K562 (cell line): ENCODE measurements at regions not wholly inside any gene's neighbourhood (a gene's known extent, or its start where the extent isn't known, plus 50 kb on each side); places are given as distances from the start of the nearest gene placed in this dataset.

ENCODE experiments used
- ATAC-seq: fragments of 200-7000 bp; cut with Tn5 transposase; 3 replicates; pipeline ENCODE4 v1.9.1; 2020; ENCODE audit warnings: moderate library complexity
- BruUV-seq: library from RNA; stranded (reverse); fragments of 400-500 nt; replicated peaks from 2 replicates; lab custom pipeline; 2021; lab: Mats Ljungman, UMichigan
- CTCF ChIA-PET: fragments of 300-600 bp; formaldehyde crosslinking; extraction: SDS; loops from one replicate; lab custom pipeline; 2021; ENCODE audit warnings: low intra/inter-chr PET ratio; lab: Yijun Ruan, JAX
- POLR2A ChIA-PET: fragments of 300-600, 350-650 bp; sonication (Branson Sonifier 250); formaldehyde crosslinking; extraction: SDS; loops from one replicate; lab custom pipeline; 2021; ENCODE audit warnings: antibody characterized with exemption, inconsistent platforms; lab: Yijun Ruan, JAX
- DNase-seq, 4 experiments: peaks; one replicate each; pipeline versions ENCODE4 v3.0.0 to v3.0.0-alpha.2; 2011 to 2018; ENCODE audit warnings: low spot score in 3 of 4, mixed read lengths in 3 of 4; ENCODE audit errors: extremely low read depth in 1 of 4
- FAIRE-seq: peaks from 2 replicates; lab custom pipeline; 2011; peaks lifted over from hg19 to GRCh38; lab: Jason Lieb, UNC
- H2AFZ ChIP-seq: 2 replicates; pipeline ENCODE4 v1.6.0; 2011; ENCODE audit warnings: low read depth, low read length, control low read depth, inconsistent platforms
- H3K27ac ChIP-seq: fragments of 200-600 bp; 3 replicates; pipeline ENCODE4 v1.8.0; 2011; ENCODE audit warnings: low read depth, mild to moderate bottlenecking, control low read depth, inconsistent platforms, low read length, moderate library complexity, mixed read lengths; ENCODE audit errors: extremely low read depth
- H3K27me3 ChIP-seq, 2 experiments: fragments of 300-600 bp in 1 of 2; 2 replicates in 1 of 2; 3 replicates in 1 of 2; pipeline versions ENCODE4 v1.6.0 to v1.8.0; 2011; ENCODE audit warnings: inconsistent platforms in 2 of 2, low read length in 2 of 2, mild to moderate bottlenecking in 1 of 2, mixed read lengths in 1 of 2, moderate library complexity in 1 of 2; ENCODE audit not compliant: control insufficient read depth in 2 of 2, insufficient read depth in 2 of 2
- H3K36me3 ChIP-seq: fragments of 300-600 bp; 3 replicates; pipeline ENCODE4 v1.8.0; 2011; ENCODE audit warnings: mild to moderate bottlenecking, low read length, inconsistent platforms; ENCODE audit not compliant: control insufficient read depth, insufficient read depth
- H3K4me1 ChIP-seq, 2 experiments: fragments of 200-600 bp in 1 of 2; replicated peaks in 1 of 2; 2 replicates in 1 of 2; 3 replicates in 1 of 2; pipeline versions ENCODE4 v1.5.1 to v1.8.0; 2011; ENCODE audit warnings: inconsistent platforms in 2 of 2, low read length in 2 of 2, mild to moderate bottlenecking in 1 of 2, mixed read lengths in 1 of 2, moderate library complexity in 1 of 2; ENCODE audit not compliant: control insufficient read depth in 2 of 2, insufficient read depth in 2 of 2
- H3K4me2 ChIP-seq: 2 replicates; pipeline ENCODE4 v1.6.1; 2011; ENCODE audit warnings: low read length, control low read depth, inconsistent platforms, mixed read lengths; ENCODE audit not compliant: insufficient read depth
- H3K4me3 ChIP-seq: fragments of 200-600 bp; sonication (generic), shearing (Covaris generic); 2 replicates; pipeline ENCODE4 v1.5.1; 2016; ENCODE audit warnings: control low read depth, inconsistent platforms
- H3K79me2 ChIP-seq: fragments of 200-600 bp; 3 replicates; pipeline ENCODE4 v1.8.0; 2011; ENCODE audit warnings: low read length, inconsistent platforms; ENCODE audit not compliant: control insufficient read depth, insufficient read depth
- H3K9ac ChIP-seq, 2 experiments: 2 replicates each; pipeline versions ENCODE4 v1.6.0 to v1.6.1; 2011; ENCODE audit warnings: low read depth in 2 of 2, low read length in 2 of 2, control low read depth in 1 of 2, inconsistent platforms in 1 of 2, mild to moderate bottlenecking in 1 of 2, mixed read lengths in 1 of 2; ENCODE audit not compliant: insufficient read depth in 1 of 2
- H3K9me1 ChIP-seq: one replicate; pipeline ENCODE4 v1.6.0; 2011; ENCODE audit warnings: inconsistent platforms, mild to moderate bottlenecking, low read length, moderate library complexity; ENCODE audit not compliant: control insufficient read depth, insufficient read depth
- H3K9me3 ChIP-seq: replicated peaks from 2 replicates; pipeline ENCODE4 v1.5.1; 2011; ENCODE audit warnings: low read depth, low read length, inconsistent platforms; ENCODE audit not compliant: control insufficient read depth, insufficient read depth
- H4K20me1 ChIP-seq: replicated peaks from 2 replicates; pipeline ENCODE4 v1.6.1; 2011; ENCODE audit warnings: low read length, inconsistent platforms, mixed read lengths; ENCODE audit not compliant: control insufficient read depth, insufficient read depth
- MIER1 ChIP-seq: fragments of 450-650 bp; IDR thresholded peaks from 2 replicates; pipeline ENCODE4 v1.6.1; 2016; ENCODE audit warnings: antibody characterized with exemption, mild to moderate bottlenecking, low read depth
- MYC ChIP-seq, 2 experiments: fragments of 250-450 bp in 1 of 2; sonication (Bioruptor Pico) in 1 of 2; IDR thresholded peaks; 2 replicates each; pipeline versions ENCODE4 v1.5.1 to v1.6.1; 2012 to 2021; ENCODE audit warnings: low read depth in 2 of 2, borderline replicate concordance in 1 of 2, improper control_type of control experiment in 1 of 2, low read length in 1 of 2, mild to moderate bottlenecking in 1 of 2, moderate library complexity in 1 of 2
- NR2F6 ChIP-seq: fragments of 450-650 bp; formaldehyde crosslinking; IDR thresholded peaks from 2 replicates; pipeline ENCODE4 v1.4.0; 2020; ENCODE audit warnings: mild to moderate bottlenecking
- PHF20 ChIP-seq: fragments of 450-650 bp; IDR thresholded peaks from 2 replicates; pipeline ENCODE4 v1.6.1; 2018; ENCODE audit not compliant: partially characterized antibody
- RBM14 ChIP-seq: fragments of 200-400 bp; formaldehyde crosslinking; IDR thresholded peaks from 2 replicates; pipeline ENCODE4 v1.6.1; 2018; ENCODE audit warnings: low read depth, mild to moderate bottlenecking, low read length, moderate library complexity, borderline replicate concordance; ENCODE audit not compliant: insufficient read depth
- WGBS: fragments of 100-300 bp; shearing (Covaris generic); methylation state at CpG from one replicate; pipeline ENCODE4 v1.1.6; 2016; ENCODE audit warnings: low coverage, mixed read lengths; ENCODE audit not compliant: insufficient coverage; ENCODE audit errors: missing lambda C conversion rate; 5-methylcytosine and 5-hydroxymethylcytosine counted together
- in situ Hi-C: fragments of 300-500 bp; cut with MboI; formaldehyde crosslinking; loops from 4 replicates; pipeline ENCODE4 v1.15.0; 2018; ENCODE audit warnings: inconsistent platforms, mixed read lengths
- intact Hi-C: fragments of 100-400 bp; cut with micrococcal nuclease; formaldehyde crosslinking; loops from 2 replicates; pipeline ENCODE4 v1.14.2; 2022
- TF ChIP-seq, protein P1 (sequence below): fragments of 450-650 bp; IDR thresholded peaks from 2 replicates; pipeline ENCODE4 v1.6.1; 2016; ENCODE audit warnings: borderline replicate concordance

GRCh38 chr13:33657274-33657673 is 160.7 kb upstream of the RFC3 start:
- no peak overlapping the region for H3K4me3 ChIP-seq
- H3K9ac ChIP-seq, result no peak overlapping the region
- DNase-seq, result no peak
- H3K9me3 ChIP-seq, result no peaks in the 10 kb centered on the region
- no peak overlapping the region for H2AFZ ChIP-seq
- intact Hi-C loops, result no loop called here
- no peaks in the 10 kb centered on the region for H3K27me3 ChIP-seq
- H3K27ac ChIP-seq, result no peak overlapping the region
- no TSS peak for BruUV-seq
- ChIA-PET POLR2A (no interaction called here), CTCF (no interaction called here)
- in situ Hi-C loops, result no loop called here
- H3K4me2 ChIP-seq, result no peak overlapping the region
- H3K4me1 ChIP-seq, result no peaks in the 10 kb centered on the region
- no peaks in the 10 kb centered on the region for H3K9me1 ChIP-seq
- H3K79me2 ChIP-seq, result no peaks in the 10 kb centered on the region
- ATAC-seq, result no peak
- no peaks in the 10 kb centered on the region for H4K20me1 ChIP-seq
- FAIRE-seq, result no peak
- H3K36me3 ChIP-seq, result no peaks in the 10 kb centered on the region
- TF ChIP-seq MIER1 (no peak), RBM14 (no peak), MYC (IDR thresholded peaks at IDR 0.05; ENCODE audit: low read depth, low read length) (no peak), MYC (CRISPR knock-in tag; IDR thresholded peaks at IDR 0.05; ENCODE audit: borderline replicate concordance, low read depth) (no peak), PHF20 (no peak), NR2F6 (CRISPR knock-in tag) (no peak)
- TF ChIP-seq, protein P1, sequence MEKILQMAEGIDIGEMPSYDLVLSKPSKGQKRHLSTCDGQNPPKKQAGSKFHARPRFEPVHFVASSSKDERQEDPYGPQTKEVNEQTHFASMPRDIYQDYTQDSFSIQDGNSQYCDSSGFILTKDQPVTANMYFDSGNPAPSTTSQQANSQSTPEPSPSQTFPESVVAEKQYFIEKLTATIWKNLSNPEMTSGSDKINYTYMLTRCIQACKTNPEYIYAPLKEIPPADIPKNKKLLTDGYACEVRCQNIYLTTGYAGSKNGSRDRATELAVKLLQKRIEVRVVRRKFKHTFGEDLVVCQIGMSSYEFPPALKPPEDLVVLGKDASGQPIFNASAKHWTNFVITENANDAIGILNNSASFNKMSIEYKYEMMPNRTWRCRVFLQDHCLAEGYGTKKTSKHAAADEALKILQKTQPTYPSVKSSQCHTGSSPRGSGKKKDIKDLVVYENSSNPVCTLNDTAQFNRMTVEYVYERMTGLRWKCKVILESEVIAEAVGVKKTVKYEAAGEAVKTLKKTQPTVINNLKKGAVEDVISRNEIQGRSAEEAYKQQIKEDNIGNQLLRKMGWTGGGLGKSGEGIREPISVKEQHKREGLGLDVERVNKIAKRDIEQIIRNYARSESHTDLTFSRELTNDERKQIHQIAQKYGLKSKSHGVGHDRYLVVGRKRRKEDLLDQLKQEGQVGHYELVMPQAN, result no peak
- 0% methylated on average over 3 of the region's 3 CpGs for WGBS
